GM18868 (cell line): ENCODE measurements at regions not wholly inside any gene's neighbourhood (a gene's known extent, or its start where the extent isn't known, plus 50 kb on each side); places are given as distances from the start of the nearest gene placed in this dataset.
A peak's percentile ranks its signal among the peaks of the same experiment; 100 is the strongest.

Experiments
- ATAC-seq: cut with Tn5 transposase; IDR thresholded peaks from one replicate; pipeline ENCODE4 v1.9.1; 2021; ENCODE audit warnings: mild to moderate bottlenecking, moderate library complexity; ENCODE audit not compliant: unreplicated experiment

- no peak for ATAC-seq
These were observed 129.9 kb downstream of the CDC42EP3 start for GRCh38 chr2:37541516-37541915.

DNA sequence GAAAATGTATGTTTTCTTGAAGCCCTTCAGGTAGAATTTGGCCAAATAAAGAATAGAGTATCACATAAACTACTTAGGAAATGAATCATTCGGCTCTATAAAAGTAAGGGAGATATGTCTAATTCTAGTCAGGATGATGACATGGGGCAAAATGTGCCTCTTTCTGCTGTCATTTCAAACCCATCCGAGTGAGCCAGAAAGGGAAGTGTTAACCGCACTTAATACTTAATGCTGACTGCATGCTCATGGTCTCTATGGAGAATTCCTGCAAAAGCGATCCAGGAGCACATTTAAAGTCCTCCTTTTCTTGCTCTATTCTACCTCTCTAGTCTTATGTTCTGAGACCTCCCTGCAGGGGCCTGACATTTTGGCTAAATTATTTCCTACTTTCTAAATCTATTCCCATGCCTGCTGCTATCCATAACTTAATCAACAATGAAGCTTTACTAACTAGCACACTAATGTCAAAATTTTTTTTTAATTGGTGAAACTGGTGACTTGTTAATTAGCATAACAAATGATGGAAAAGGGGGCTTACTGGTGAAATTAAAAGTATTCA is 127.4 kb downstream of the CDC42EP3 start:
- ATAC-seq: peak; percentile 71

GRCh38 chr2:37544591-37545031 is 126.8 kb downstream of the CDC42EP3 start:
- ATAC-seq: no peak

DNA sequence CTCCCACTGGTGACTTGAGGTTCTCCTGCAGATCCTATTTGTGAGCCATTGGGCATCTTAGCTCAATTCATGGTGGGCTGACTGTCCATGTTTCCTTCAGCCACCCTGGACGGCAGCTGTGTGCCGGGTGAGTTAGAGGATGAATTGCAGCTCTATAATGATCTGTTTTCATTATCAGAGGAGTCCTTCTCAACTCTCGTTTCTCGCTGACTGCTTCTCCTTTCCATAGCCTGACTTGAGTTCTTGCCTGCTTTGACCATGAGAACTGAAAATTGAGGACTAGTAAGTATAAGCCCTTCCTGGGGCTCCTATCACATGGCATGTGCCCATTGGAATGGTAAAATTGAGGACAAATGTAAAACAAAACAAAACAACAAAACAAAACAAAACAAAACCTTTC is 121.8 kb downstream of the CDC42EP3 start:
- peak; percentile 52 for ATAC-seq

- ATAC-seq: peak; percentile 27
These were observed 121.3 kb downstream of the CDC42EP3 start for GRCh38 chr2:37550190-37550589.

DNA sequence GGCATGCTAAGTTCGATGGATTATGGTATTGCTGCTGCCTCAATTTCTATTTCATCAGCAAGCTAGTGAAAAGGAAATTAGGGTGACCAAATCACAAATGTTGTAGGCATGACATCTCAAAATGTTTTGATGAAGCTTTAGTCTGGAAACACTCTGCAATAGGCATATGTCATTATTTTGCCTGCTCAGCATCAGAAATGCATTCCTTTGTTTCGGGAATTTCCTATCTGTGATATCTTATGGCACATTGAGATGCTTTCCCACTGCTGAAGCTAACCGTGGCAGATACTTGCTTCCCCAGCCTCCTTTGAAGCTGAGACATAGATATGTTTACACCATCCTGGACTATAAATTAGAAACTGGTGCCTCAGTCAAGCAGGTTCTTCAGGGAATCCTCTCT is 119.7 kb downstream of the CDC42EP3 start:
- no peak for ATAC-seq

- no peak for ATAC-seq
These were observed 119.1 kb downstream of the CDC42EP3 start for GRCh38 chr2:37552339-37552738.

GRCh38 chr2:37553411-37554154 is 117.9 kb downstream of the CDC42EP3 start:
- ATAC-seq: no peak

- no peak for ATAC-seq
These were observed 117.3 kb downstream of the CDC42EP3 start for GRCh38 chr2:37554155-37554510.

DNA sequence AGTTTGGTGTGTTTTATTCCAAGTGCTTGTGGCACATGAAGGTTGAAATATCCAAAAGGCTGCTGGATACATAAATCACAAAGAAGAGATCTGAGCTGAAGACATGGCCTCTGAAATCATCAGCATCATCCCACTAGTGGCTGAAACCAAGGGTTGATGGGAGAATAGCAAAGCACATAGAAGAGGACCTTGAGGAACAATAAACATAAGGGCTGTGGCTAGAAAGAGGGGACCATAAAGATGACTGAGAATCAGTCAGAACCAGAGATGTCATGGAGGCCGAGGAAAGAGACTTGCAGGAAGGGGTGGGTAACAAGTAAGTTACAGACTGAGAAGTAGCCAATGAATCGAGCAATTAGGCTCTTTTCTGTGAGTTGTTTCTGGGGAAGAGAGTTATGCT is 116.8 kb downstream of the CDC42EP3 start:
- ATAC-seq: no peak

GRCh38 chr2:37555457-37555856 is 116.0 kb downstream of the CDC42EP3 start:
- peak; percentile 61 for ATAC-seq

DNA sequence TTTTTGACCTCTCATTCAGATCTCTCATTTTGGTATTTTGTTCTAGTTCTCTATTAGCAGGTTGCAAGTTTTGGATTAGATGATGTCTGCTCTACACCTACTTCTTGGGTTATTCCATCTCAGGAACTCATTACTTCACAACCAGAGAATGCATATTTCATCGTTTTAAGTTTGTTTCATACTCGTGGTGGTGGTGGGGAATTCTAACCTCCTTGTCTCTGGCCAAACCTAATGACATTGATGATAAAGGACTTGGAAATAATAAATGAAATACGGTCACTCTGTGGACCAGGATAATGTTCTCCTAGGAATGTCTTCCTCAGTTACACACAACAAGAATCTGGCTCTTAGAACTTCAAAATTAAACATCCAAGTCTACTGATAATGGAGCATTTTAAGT is 115.2 kb downstream of the CDC42EP3 start:
- ATAC-seq: no peak

- ATAC-seq: peak; percentile 53
These were observed 112.8 kb downstream of the CDC42EP3 start for GRCh38 chr2:37558623-37559022.

GRCh38 chr2:37560241-37560848 is 111.1 kb downstream of the CDC42EP3 start:
- ATAC-seq: no peak

DNA sequence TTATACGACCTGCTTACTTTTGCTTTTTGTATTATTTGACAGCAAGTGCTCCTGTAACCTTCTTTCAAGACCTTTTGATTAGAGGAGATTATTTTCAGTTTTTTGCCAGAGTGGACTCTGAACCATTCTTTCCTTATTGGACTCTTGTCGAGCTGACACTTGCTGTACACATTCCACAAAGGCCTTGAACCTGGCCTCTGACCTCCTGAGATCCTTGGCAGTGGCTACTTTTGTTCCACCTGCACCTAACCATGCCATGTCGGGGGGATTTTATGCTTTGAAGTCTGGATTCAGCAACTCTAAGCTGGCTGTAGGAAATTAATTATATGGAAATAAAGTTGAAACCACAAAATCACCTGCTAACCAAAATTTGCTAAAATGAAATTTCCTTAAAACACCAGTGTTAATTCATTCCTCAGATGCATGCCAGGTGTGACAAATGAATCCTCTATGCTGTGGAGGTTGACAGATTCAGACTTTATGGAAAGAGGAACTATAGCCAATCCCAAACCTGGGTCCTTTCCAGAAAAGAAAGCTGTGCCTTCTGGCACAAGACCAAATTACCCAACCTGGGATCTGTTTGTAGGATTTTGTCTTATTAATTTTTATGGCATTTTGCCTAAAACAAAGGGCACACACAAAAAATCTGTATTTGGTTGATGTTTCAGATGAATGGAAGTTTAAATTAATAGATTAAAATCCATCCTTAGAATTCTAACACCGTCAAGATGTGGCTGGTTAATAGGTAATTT is 110.4 kb downstream of the CDC42EP3 start:
- ATAC-seq: no peak

DNA sequence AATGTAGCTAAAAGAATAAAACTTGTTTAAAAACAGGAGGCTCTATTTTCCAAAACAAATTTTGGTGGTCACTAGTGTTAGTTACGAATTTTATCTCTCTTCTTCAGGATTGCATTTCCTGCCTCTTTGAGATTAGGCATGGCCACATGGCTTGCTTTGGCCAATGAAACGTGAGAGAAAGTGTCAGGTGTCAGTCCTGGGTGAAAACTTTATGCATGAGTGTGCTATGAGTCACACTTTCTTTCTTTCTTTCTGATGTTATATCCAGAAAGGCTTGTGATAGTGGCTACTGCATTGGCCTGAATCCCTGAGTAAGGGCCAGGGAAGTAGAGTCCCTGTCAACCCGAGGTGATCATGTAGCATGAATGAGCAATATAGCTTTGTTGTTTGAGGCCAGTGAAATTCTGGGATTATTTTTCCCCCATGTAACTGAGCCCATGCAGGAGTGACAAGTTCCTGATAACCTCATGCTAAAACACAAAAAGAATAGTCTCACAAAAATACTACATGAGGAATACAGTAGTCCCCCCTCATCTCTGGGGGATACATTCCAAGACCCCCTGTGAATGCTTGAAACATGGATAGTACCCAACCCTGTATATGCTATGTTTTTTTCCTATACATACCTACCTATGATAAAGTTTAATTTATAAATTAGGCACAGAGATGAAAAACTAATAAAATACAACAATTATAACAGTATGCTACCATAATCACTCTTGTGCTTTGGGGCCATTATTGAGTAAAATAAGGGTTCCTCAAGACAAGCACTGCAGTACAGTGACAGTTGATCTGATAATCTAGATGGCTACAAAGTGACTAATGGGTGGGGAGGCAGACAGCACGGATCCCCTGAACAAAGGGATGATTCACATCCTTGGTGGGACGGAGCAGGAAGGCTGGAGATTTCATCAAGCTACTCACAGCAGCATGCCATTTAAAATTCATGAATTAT is 109.5 kb downstream of the CDC42EP3 start:
- ATAC-seq: peak; percentile 72

- ATAC-seq: no peak
These were observed 107.9 kb downstream of the CDC42EP3 start for GRCh38 chr2:37563375-37564015.

DNA sequence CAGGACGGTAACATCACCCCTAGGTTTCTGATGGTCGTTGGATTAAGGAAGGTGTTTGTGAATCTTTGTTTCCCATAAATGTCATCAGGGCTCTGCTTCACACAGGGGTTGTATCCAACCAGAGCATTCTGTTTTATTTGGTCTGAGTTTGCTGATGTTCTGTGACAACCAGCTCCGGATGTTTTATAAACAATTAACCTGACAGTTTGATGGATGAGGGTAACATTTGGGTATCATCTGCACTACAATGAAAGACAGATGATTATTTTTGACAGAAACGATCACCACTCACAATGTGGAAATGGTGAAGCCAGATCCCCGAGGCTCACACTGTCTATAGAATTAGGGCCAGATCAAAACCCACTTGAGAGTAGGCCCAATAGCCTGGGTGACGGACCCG is 107.1 kb downstream of the CDC42EP3 start:
- no peak for ATAC-seq

GRCh38 chr2:37566517-37566981 is 104.9 kb downstream of the CDC42EP3 start:
- ATAC-seq: no peak

GRCh38 chr2:37568565-37568964 is 102.9 kb downstream of the CDC42EP3 start:
- ATAC-seq: no peak
